NT2/D1 (cell line): ENCODE measurements at regions not wholly inside any gene's neighbourhood (a gene's known extent, or its start where the extent isn't known, plus 50 kb on each side); places are given as distances from the start of the nearest gene placed in this dataset.

Experiments
- DNase-seq: peaks from one replicate; pipeline ENCODE4 v3.0.0-alpha.2; 2011; ENCODE audit warnings: low read depth, low spot score
- H3K27me3 ChIP-seq: 2 replicates; pipeline ENCODE4 v1.6.0; 2011; ENCODE audit warnings: mild to moderate bottlenecking; ENCODE audit not compliant: insufficient read length, insufficient read depth
- H3K36me3 ChIP-seq: 2 replicates; pipeline ENCODE4 v1.6.1; 2011; ENCODE audit warnings: mild to moderate bottlenecking, low read length, mixed read lengths; ENCODE audit not compliant: insufficient read depth, insufficient read length
- H3K4me1 ChIP-seq: 2 replicates; pipeline ENCODE4 v1.5.1; 2011; ENCODE audit not compliant: insufficient read depth, insufficient read length
- H3K4me3 ChIP-seq: 2 replicates; pipeline ENCODE4 v1.5.1; 2011; ENCODE audit warnings: low read depth; ENCODE audit not compliant: insufficient read length
- H3K9ac ChIP-seq: 2 replicates; pipeline ENCODE4 v1.6.0; 2011; ENCODE audit warnings: low read depth; ENCODE audit not compliant: insufficient read length
- H3K9me3 ChIP-seq: 2 replicates; pipeline ENCODE4 v1.5.1; 2011; ENCODE audit warnings: mild to moderate bottlenecking, low read length; ENCODE audit not compliant: insufficient read depth
- SUZ12 ChIP-seq: IDR thresholded peaks from 2 replicates; pipeline ENCODE4 v1.6.1; 2011; ENCODE audit not compliant: insufficient read length, insufficient read depth; ENCODE audit errors: extremely low read depth
- YY1 ChIP-seq: IDR thresholded peaks from 2 replicates; pipeline ENCODE4 v1.6.1; 2011; ENCODE audit not compliant: insufficient read length, insufficient read depth
- ZNF274 ChIP-seq: IDR thresholded peaks from 2 replicates; pipeline ENCODE4 v1.6.1; 2011; ENCODE audit warnings: mild to moderate bottlenecking, low read depth, low read length

DNA sequence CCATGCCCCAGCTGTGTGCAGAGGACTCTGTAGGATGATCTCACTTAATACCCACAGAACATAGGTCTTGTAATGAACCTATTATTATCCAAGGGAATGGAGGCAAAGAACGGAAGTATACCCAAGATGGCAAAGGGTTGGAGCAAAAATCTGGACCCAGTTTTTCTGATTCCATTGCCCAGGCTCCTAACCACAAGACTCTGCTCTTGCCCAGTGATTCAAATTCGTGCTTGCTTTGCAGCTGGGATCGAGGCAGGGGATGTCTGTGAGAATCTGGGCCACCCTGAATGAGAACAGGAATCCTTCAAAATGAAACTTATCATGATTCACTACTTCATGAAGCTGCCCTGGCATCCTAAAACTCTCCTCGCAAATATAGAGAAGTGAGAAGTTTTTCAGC lies 97.5 kb upstream of the KCNJ6 start:
- H3K4me3 ChIP-seq, result no peak overlapping the region
- DNase-seq, result no peak
- H3K27me3 ChIP-seq, result no peaks in the 10 kb centered on the region
- H3K36me3 ChIP-seq, result no peaks in the 10 kb centered on the region
- no peaks in the 10 kb centered on the region for H3K4me1 ChIP-seq
- TF ChIP-seq ZNF274, result no peak
- no peak for TF ChIP-seq YY1
- no peak for TF ChIP-seq SUZ12
- no peak overlapping the region for H3K9ac ChIP-seq
- H3K9me3 ChIP-seq, result peaks cover 6% of the 10 kb centered on the region; the same call in 1 of the 2 replicates

DNA sequence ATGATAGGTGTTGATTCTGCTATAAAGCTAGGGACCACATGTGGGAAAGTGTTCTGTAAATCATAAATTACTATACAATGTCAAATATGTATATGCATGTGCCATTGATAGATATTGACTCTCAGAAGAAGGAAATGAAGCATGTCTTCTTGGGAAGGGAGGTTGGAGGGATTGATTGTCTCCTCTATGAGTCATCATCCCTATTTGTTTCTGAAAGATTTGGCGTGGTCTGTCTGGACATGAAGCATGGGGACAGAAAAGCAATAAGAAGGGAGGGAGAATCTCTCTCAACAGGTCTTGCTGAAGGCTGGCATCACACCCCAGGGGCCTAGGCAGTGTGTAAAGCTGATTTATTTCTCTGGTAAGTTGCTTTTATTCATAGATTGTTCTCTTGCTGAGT lies 98.0 kb upstream of the KCNJ6 start:
- peaks cover 6% of the 10 kb centered on the region; the same call in 1 of the 2 replicates for H3K9me3 ChIP-seq
- H3K36me3 ChIP-seq, result no peaks in the 10 kb centered on the region
- H3K27me3 ChIP-seq, result no peaks in the 10 kb centered on the region
- H3K4me3 ChIP-seq, result no peak overlapping the region
- DNase-seq, result no peak
- H3K9ac ChIP-seq, result no peak overlapping the region
- TF ChIP-seq SUZ12, result no peak
- no peak for TF ChIP-seq YY1
- no peak for TF ChIP-seq ZNF274
- H3K4me1 ChIP-seq, result no peaks in the 10 kb centered on the region

DNA sequence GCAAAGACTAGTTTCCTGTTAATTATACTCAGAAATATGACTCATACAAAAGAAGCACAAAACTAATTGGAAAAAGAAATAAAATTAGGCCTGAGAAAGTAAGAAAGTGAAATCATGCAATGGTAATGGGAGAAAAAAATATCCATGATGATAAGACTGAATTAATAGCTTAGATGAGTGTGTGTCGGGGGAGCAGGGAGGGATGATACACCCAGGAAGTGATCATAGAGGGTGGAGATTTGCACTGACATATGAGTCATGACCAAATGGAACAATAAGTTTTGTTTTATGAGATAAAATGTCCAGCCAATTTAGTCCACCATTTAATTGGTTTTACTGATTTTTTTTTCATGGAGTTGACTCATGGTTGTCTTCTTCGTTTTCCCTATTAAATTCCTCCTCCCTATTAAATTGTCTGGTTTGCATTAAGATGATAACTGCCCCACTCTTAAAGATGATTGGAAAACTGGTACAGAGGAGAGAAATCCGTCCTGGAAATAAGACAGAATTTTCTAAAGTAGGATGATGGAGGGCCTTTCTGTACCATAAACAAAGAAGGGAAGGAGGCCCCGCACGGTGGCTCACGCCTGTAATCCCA lies 111.7 kb upstream of the KCNJ6 start:
- H3K9me3 ChIP-seq, result no peaks in the 10 kb centered on the region
- no peak overlapping the region for H3K4me3 ChIP-seq
- H3K9ac ChIP-seq, result no peak overlapping the region
- H3K4me1 ChIP-seq, result no peaks in the 10 kb centered on the region
- TF ChIP-seq SUZ12 (no peak), ZNF274 (no peak), YY1 (no peak)
- no peaks in the 10 kb centered on the region for H3K36me3 ChIP-seq
- no peak for DNase-seq
- H3K27me3 ChIP-seq, result no peaks in the 10 kb centered on the region

DNA sequence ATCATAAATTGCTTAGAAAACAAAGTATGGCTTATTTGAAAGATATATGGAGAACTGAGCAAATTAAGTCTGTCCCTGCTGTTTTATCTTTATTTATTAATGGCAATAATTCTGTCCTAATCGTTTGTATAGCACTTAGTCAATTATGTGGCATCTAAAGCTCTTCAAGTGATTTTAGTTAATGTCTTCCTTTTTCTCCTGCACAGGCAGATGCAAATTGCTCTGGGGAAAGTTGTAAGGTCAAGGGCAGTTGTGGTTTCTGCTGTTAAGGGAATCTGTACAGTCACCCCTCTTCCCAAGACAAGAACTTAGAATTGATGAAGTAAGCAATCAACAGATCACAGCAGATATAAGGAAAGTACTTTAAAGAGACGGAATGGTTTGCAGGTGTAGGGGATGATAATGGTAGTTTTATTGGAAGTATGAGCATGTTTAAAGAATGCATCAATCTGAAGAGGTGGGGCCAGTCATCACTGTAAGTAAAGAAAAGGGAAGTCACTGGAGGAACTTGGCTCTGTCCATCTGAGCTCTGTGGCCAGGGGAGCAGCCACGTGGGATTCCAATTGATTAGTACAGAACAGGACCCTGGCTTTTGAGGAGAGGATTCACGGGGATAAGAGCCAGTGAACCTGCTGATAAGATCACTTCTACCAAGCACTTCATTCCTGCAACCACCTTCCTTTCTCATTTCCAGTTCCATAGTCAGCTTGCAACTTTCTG lies 116.0 kb upstream of the KCNJ6 start:
- Histone ChIP-seq H3K4me1 (no peaks in the 10 kb centered on the region), H3K36me3 (no peaks in the 10 kb centered on the region), H3K27me3 (no peaks in the 10 kb centered on the region), H3K9me3 (no peaks in the 10 kb centered on the region; the same call in 1 of the 2 replicates), H3K4me3 (no peak overlapping the region), H3K9ac (no peak overlapping the region)
- DNase-seq, result no peak
- TF ChIP-seq YY1 (no peak), SUZ12 (no peak), ZNF274 (no peak)

DNA sequence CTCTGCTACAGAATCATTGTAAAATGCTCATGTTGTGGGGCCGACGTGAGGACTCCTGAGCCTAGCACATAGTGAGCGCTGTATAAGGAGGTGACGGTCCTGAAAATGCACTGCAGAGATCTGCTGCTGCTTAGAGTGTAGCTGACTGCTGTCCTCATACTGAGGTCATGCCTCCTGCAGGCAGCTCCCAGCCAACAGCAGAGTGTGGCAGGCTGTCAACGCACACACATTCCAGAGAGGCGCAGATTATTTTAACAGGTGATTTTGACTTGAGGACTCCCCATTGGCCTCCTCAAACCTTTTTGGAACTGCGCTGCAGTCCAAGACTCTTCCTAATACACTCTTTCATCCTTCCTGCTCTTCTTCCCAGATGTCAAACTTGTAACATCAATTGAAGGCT lies 119.8 kb upstream of the KCNJ6 start:
- H3K27me3 ChIP-seq, result no peaks in the 10 kb centered on the region
- no peak for TF ChIP-seq ZNF274
- TF ChIP-seq YY1, result no peak
- no peak for TF ChIP-seq SUZ12
- no peak overlapping the region for H3K9ac ChIP-seq
- H3K9me3 ChIP-seq, result no peaks in the 10 kb centered on the region; the same call in 1 of the 2 replicates
- no peak overlapping the region for H3K4me3 ChIP-seq
- no peaks in the 10 kb centered on the region for H3K36me3 ChIP-seq
- no peaks in the 10 kb centered on the region for H3K4me1 ChIP-seq
- DNase-seq, result no peak

DNA sequence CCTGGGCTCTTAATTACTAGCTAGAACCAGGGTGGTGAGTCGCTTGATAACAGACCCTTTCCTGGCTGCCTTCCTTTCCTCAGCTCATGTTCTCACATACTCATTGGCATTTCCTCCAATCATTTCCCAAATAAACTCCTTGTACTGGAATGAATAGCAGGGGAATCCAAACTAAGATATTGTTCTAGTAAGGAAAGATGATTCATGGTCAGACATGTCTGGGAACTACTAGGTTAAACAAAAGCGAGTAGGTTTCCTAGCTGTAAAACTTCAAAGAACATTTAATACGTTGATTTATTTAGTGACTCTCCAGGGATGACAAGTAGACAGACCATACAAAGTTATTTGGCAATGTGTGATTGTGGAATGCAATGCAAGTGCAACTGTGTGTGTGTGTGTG lies 121.2 kb upstream of the KCNJ6 start:
- Histone ChIP-seq H3K36me3 (no peaks in the 10 kb centered on the region), H3K9me3 (no peaks in the 10 kb centered on the region; the same call in 1 of the 2 replicates), H3K4me1 (peaks cover 5% of the 10 kb centered on the region), H3K9ac (no peak overlapping the region), H3K4me3 (no peak overlapping the region), H3K27me3 (no peaks in the 10 kb centered on the region)
- DNase-seq, result no peak
- TF ChIP-seq ZNF274 (no peak), SUZ12 (no peak), YY1 (no peak)

DNA sequence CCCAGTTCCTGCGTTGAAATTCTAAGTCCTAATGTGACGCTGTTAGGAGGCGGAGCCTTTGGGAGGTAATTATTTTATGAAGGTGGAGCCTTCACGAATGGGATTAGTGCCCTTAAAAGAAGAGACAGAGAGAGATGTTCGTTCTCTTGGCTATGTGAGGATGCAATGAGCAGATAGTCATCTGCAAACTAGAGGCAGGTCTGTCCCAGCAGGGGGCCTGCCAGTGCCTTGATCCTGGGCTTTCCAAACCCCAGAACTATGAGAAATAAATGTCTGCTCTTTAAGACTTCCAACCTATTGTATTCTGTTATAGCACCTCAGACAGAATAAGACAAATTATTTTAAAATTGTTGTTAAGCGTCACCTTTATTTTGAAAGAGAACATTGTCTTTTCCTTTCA lies 123.1 kb upstream of the KCNJ6 start:
- H3K4me3 ChIP-seq, result no peak overlapping the region
- DNase-seq, result no peak
- no peaks in the 10 kb centered on the region; the same call in 1 of the 2 replicates for H3K9me3 ChIP-seq
- H3K36me3 ChIP-seq, result no peaks in the 10 kb centered on the region
- peaks cover 5% of the 10 kb centered on the region for H3K4me1 ChIP-seq
- no peaks in the 10 kb centered on the region for H3K27me3 ChIP-seq
- TF ChIP-seq YY1 (no peak), SUZ12 (no peak), ZNF274 (no peak)
- no peak overlapping the region for H3K9ac ChIP-seq
